ENCODE measurements at regions not wholly inside any gene's neighbourhood (a gene's known extent, or its start where the extent isn't known, plus 50 kb on each side); places are given as distances from the start of the nearest gene placed in this dataset.

DNA sequence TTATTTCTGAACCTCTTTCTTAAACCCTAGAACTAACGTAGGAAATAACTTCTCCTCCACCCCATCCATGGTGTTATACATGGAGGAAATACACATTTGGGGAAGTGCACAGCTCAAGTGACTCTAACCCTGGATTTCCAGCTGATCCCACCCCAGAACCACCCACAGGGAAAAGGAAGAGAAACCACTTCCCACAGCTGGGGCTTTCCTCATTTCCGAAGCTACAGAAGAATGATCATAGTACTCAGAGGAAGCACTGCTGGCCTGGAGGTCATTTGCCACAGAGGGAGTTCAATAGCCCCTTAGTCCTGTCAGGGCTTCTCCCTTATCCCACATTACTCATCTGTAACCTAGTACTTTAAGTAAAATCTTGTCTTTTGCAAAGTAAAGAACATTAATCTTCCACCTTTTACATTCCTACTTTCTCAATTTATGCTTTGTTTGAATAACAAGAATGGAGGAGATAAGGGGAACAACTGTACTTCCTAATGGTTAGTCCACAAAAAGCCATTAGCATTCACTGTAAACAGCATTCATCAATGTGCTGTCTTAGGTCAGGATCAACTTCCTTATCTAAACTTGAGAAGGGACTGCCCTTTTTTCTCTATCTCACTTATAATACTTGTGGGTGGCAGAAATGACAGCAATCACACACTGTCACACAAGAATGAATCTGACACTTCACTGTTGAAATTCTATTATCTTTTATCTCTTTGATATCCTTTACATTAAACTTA, 63.0 kb upstream of the RGS1 start:
- TF ChIP-seq, protein P1, sequence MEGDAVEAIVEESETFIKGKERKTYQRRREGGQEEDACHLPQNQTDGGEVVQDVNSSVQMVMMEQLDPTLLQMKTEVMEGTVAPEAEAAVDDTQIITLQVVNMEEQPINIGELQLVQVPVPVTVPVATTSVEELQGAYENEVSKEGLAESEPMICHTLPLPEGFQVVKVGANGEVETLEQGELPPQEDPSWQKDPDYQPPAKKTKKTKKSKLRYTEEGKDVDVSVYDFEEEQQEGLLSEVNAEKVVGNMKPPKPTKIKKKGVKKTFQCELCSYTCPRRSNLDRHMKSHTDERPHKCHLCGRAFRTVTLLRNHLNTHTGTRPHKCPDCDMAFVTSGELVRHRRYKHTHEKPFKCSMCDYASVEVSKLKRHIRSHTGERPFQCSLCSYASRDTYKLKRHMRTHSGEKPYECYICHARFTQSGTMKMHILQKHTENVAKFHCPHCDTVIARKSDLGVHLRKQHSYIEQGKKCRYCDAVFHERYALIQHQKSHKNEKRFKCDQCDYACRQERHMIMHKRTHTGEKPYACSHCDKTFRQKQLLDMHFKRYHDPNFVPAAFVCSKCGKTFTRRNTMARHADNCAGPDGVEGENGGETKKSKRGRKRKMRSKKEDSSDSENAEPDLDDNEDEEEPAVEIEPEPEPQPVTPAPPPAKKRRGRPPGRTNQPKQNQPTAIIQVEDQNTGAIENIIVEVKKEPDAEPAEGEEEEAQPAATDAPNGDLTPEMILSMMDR (IDR thresholded peaks at IDR 0.05; ENCODE audit: poor library complexity, severe bottlenecking), result no peak
- TF ChIP-seq MXI1 (conservative IDR thresholded peaks at IDR 0.05; ENCODE audit: poor library complexity, severe bottlenecking) (no peak), EZH2 (IDR thresholded peaks at IDR 0.05; ENCODE audit: borderline replicate concordance, insufficient read depth, low read length, poor library complexity, severe bottlenecking) (no peak)
